Neural cell (in vitro differentiated cells): ENCODE measurements at regions not wholly inside any gene's neighbourhood (a gene's known extent, or its start where the extent isn't known, plus 50 kb on each side); places are given as distances from the start of the nearest gene placed in this dataset.

Experiments used
- CTCF ChIP-seq: fragments of 450-650 bp; IDR thresholded peaks from 2 replicates; pipeline ENCODE4 v1.5.1; 2014; ENCODE audit warnings: antibody characterized with exemption, mild to moderate bottlenecking, moderate library complexity; ENCODE audit not compliant: poor library complexity, severe bottlenecking
- MXI1 ChIP-seq: fragments of 450-650 bp; conservative IDR thresholded peaks from 2 replicates; pipeline ENCODE4 v1.6.1; 2014; ENCODE audit warnings: antibody characterized with exemption, mild to moderate bottlenecking; ENCODE audit not compliant: poor library complexity, severe bottlenecking
- REST ChIP-seq: IDR thresholded peaks from 2 replicates; pipeline ENCODE4 v1.6.1; 2012; ENCODE audit warnings: borderline replicate concordance

- no peak for TF ChIP-seq CTCF
- TF ChIP-seq REST, result no peak
- TF ChIP-seq MXI1, result no peak
Observed at GRCh38 chr4:33381816-33382215, 2661.6 kb downstream of the PCDH7 start.
